ENCODE measurements at regions not wholly inside any gene's neighbourhood (a gene's known extent, or its start where the extent isn't known, plus 50 kb on each side); places are given as distances from the start of the nearest gene placed in this dataset.

DNA sequence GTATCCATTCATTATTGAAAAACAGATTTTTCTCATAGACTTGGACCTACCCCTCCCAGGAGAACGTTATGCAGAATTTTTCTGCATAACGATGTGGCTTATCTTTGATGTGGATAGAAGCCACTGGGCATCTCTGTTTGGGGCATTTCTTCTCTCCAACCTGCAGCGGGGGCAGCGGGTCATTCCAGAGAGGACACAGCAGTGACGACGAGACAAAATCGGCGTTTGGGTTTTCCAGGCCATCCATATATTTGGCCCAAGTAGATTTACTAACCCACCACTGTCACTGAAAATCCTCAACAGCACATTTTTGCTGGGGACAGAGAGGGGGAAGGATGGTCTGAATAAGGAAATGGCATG lies 299.3 kb upstream of the PITRM1 start:
- no peaks in the 10 kb centered on the region for H3K9me3 ChIP-seq
- H3K36me3 ChIP-seq: no peaks in the 10 kb centered on the region
- H3K4me1 ChIP-seq: peaks cover 5% of the 10 kb centered on the region
- intact Hi-C loops (cut with DNase I): no loop called here
- DNase-seq: no peak
- H3K9ac ChIP-seq (ENCODE audit: low read depth in 2 of 2, low read length in 2 of 2): peak overlapping the region; percentile 49 to 74
- peak overlapping the region; percentile 12 for H3K4me3 ChIP-seq
- H3K27ac ChIP-seq: peak overlapping the region; percentile 83
- TF ChIP-seq, protein P1, sequence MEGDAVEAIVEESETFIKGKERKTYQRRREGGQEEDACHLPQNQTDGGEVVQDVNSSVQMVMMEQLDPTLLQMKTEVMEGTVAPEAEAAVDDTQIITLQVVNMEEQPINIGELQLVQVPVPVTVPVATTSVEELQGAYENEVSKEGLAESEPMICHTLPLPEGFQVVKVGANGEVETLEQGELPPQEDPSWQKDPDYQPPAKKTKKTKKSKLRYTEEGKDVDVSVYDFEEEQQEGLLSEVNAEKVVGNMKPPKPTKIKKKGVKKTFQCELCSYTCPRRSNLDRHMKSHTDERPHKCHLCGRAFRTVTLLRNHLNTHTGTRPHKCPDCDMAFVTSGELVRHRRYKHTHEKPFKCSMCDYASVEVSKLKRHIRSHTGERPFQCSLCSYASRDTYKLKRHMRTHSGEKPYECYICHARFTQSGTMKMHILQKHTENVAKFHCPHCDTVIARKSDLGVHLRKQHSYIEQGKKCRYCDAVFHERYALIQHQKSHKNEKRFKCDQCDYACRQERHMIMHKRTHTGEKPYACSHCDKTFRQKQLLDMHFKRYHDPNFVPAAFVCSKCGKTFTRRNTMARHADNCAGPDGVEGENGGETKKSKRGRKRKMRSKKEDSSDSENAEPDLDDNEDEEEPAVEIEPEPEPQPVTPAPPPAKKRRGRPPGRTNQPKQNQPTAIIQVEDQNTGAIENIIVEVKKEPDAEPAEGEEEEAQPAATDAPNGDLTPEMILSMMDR (IDR thresholded peaks at IDR 0.05): no peak
- H3K27me3 ChIP-seq: no peaks in the 10 kb centered on the region

DNA sequence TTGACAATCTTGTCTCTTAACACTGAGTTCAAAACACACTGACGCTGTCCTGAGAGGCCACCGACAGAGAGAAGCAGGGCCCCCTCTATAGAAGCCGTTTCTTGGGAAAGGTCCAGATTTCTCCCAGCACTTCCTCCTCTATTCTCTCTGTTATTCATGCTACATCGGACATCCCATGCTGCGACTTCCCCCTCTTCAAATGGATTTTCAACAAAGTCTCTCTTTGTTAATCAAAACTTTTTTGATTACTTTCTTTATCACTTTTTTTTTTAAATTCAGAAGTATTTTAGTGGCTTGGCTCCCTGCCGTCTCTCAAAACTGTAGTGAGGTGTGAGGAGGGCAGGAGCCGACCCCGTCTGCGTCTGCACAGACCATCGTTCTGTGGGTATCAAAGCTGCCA lies 298.9 kb upstream of the PITRM1 start:
- no peak overlapping the region for H3K4me3 ChIP-seq
- no peaks in the 10 kb centered on the region for H3K36me3 ChIP-seq
- DNase-seq: no peak
- H3K27ac ChIP-seq: peak overlapping the region; percentile 83
- intact Hi-C loops (cut with DNase I): no loop called here
- H3K27me3 ChIP-seq: no peaks in the 10 kb centered on the region
- TF ChIP-seq, protein P1 (IDR thresholded peaks at IDR 0.05): no peak
- H3K9me3 ChIP-seq: no peaks in the 10 kb centered on the region
- peaks cover 5% of the 10 kb centered on the region for H3K4me1 ChIP-seq
- peak overlapping the region in 1 of 2 donors; percentile 74 for H3K9ac ChIP-seq (ENCODE audit: low read depth in 2 of 2, low read length in 2 of 2)

DNA sequence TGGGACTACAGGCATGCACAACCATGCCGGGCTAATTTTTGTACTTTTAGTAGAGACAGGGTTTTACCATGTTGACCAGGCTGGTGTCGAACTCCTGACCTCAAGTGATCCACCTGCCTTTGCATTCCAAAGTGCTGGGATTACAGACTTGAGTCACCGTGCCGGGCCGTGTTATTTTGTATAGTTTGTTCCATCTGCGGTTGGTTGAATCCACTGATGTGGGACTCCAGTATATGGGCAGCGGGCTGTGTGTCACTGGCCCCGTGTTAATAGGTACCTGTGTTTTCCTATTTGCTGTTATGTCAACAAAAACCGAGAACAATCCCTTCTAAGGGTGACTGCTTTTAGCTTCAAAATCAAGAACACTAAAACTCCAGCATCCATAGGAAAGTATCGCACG lies 297.6 kb upstream of the PITRM1 start:
- H3K36me3 ChIP-seq: no peaks in the 10 kb centered on the region
- no peak overlapping the region for H3K4me3 ChIP-seq
- peaks cover 5% of the 10 kb centered on the region for H3K4me1 ChIP-seq
- intact Hi-C loops (cut with DNase I): no loop called here
- DNase-seq: no peak
- H3K9me3 ChIP-seq: no peaks in the 10 kb centered on the region
- TF ChIP-seq, protein P1 (IDR thresholded peaks at IDR 0.05): no peak
- no peak overlapping the region for H3K9ac ChIP-seq (ENCODE audit: low read depth in 2 of 2, low read length in 2 of 2)
- H3K27me3 ChIP-seq: no peaks in the 10 kb centered on the region
- no peak overlapping the region for H3K27ac ChIP-seq

DNA sequence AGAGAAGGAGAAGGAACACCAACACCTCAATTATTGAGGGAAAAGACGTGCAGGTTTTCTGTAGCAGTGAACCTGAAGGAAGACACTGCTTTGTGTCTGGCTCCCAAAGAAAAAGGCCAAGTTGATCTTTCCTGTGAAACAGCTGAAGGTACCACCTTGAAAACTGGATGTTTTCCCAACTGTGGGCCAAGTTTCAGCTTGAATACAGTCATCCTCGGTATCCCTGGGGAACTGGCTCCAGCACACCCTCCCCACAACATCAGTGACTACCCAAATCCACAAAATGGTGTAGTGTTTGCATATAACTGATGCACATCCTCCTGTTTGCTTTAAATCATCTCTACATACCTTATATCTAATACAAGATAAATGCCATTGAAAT lies 297.0 kb upstream of the PITRM1 start:
- TF ChIP-seq, protein P1 (IDR thresholded peaks at IDR 0.05): no peak
- Histone ChIP-seq H3K4me3 (no peak overlapping the region), H3K36me3 (no peaks in the 10 kb centered on the region), H3K9me3 (no peaks in the 10 kb centered on the region), H3K9ac (ENCODE audit: low read depth in 2 of 2, low read length in 2 of 2) (no peak overlapping the region), H3K4me1 (peaks cover 5% of the 10 kb centered on the region), H3K27ac (peak overlapping the region; percentile 73), H3K27me3 (no peaks in the 10 kb centered on the region)
- DNase-seq: no peak
- intact Hi-C loops (cut with DNase I): no loop called here

DNA sequence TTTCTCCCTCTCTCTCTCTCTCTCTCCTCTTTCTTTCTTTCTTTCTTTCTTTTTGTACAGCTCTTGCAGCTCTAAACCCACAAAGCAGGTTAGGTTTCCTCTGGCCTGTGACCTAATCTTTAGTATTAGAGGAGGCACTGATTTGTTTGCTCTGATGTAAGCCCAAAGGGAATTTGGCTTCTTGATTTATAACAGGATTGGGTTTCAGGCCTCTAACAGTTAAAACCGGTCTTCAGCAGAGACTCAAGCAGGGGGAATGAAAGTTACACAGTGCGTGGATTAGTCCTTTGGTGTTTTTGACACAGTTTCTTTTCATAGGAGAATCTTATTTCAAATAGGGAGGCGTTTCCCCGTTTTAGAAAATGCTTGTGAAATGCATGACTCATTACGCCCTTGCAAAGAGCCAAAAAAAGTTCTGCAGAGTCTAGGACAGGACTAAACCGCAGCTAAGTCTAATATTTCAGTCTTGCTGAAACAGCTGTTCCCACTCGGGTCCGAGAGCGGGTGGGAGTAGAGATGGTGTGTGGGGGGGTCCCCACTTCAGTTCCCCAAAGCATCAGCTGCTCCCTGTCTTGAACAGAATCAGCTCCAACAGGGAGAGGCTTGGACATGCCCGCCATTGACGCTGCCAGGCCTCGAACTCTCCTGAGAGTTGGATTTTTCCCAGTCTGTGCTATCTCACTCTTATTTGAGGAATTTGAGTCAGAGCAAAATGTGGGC lies 296.5 kb upstream of the PITRM1 start:
- no peaks in the 10 kb centered on the region for H3K9me3 ChIP-seq
- peak overlapping the region in 1 of 2 donors; percentile 55 for H3K9ac ChIP-seq (ENCODE audit: low read depth in 2 of 2, low read length in 2 of 2)
- peaks cover 5% of the 10 kb centered on the region for H3K4me1 ChIP-seq
- no peaks in the 10 kb centered on the region for H3K36me3 ChIP-seq
- intact Hi-C loops (cut with DNase I): no loop called here
- H3K27ac ChIP-seq: peak overlapping the region; percentile 73
- TF ChIP-seq, protein P1 (IDR thresholded peaks at IDR 0.05): no peak
- no peaks in the 10 kb centered on the region for H3K27me3 ChIP-seq
- DNase-seq: no peak
- H3K4me3 ChIP-seq: no peak overlapping the region
